Neural progenitor cell (in vitro differentiated cells): ENCODE measurements at regions not wholly inside any gene's neighbourhood (a gene's known extent, or its start where the extent isn't known, plus 50 kb on each side); places are given as distances from the start of the nearest gene placed in this dataset.

Experiments used
- DNase-seq: peaks from one replicate; pipeline ENCODE4 v3.0.0-alpha.2; 2016; ENCODE audit warnings: low spot score
- H2AFZ ChIP-seq: fragments of 200-600 bp; sonication (generic); replicated peaks from 2 replicates; pipeline ENCODE4 v1.6.1; 2016; ENCODE audit warnings: antibody characterized with exemption
- H3F3A ChIP-seq: fragments of 200-600 bp; sonication (generic); 2 replicates; pipeline ENCODE4 v1.6.1; 2016; ENCODE audit warnings: antibody characterized with exemption, low read depth
- H3K27ac ChIP-seq: fragments of 200-600 bp; sonication (generic); 2 replicates; pipeline ENCODE4 v1.5.1; 2016; ENCODE audit warnings: mild to moderate bottlenecking
- H3K27me3 ChIP-seq: fragments of 200-600 bp; sonication (generic); 2 replicates; pipeline ENCODE4 v1.6.1; 2016; ENCODE audit warnings: mild to moderate bottlenecking, moderate library complexity
- H3K36me3 ChIP-seq: fragments of 200-600 bp; sonication (generic); 2 replicates; pipeline ENCODE4 v1.5.1; 2016
- H3K4me1 ChIP-seq: fragments of 200-600 bp; sonication (generic); 2 replicates; pipeline ENCODE4 v1.6.1; 2016; ENCODE audit warnings: mixed run types
- H3K4me2 ChIP-seq: fragments of 200-600 bp; sonication (generic); 2 replicates; pipeline ENCODE4 v1.6.1; 2016
- H3K4me3 ChIP-seq: fragments of 200-600 bp; sonication (generic); 2 replicates; pipeline ENCODE4 v1.5.1; 2016
- H3K79me2 ChIP-seq: fragments of 200-600 bp; sonication (generic); 2 replicates; pipeline ENCODE4 v1.6.1; 2016; ENCODE audit warnings: low read depth
- H3K9ac ChIP-seq: fragments of 200-600 bp; sonication (generic); 2 replicates; pipeline ENCODE4 v1.6.1; 2016
- H3K9me3 ChIP-seq: fragments of 200-600 bp; sonication (generic); 2 replicates; pipeline ENCODE4 v1.5.1; 2016; ENCODE audit warnings: low read depth
- H4K20me1 ChIP-seq: fragments of 200-600 bp; sonication (generic); 2 replicates; pipeline ENCODE4 v1.6.1; 2016; ENCODE audit warnings: low read depth
- H3K27ac Mint-ChIP-seq: 3 replicates; pipeline ENCODE4 v1.8.0; 2021; ENCODE audit warnings: mixed read lengths
- H3K27me3 Mint-ChIP-seq: 2 replicates; pipeline ENCODE4 v1.8.0; 2022; ENCODE audit warnings: low read depth, mild to moderate bottlenecking, inconsistent platforms, moderate library complexity, mixed read lengths; ENCODE audit not compliant: insufficient read depth
- H3K36me3 Mint-ChIP-seq: 3 replicates; pipeline ENCODE4 v1.8.0; 2021; ENCODE audit warnings: mixed read lengths
- H3K4me1 Mint-ChIP-seq: 3 replicates; pipeline ENCODE4 v1.8.0; 2021; ENCODE audit warnings: mixed read lengths
- H3K4me3 Mint-ChIP-seq: 3 replicates; pipeline ENCODE4 v1.8.0; 2021; ENCODE audit warnings: mild to moderate bottlenecking, moderate library complexity, mixed read lengths
- H3K9me3 Mint-ChIP-seq: 3 replicates; pipeline ENCODE4 v1.8.0; 2020; ENCODE audit warnings: mixed read lengths
- EZH2 ChIP-seq: fragments of 200-600 bp; sonication (generic); IDR thresholded peaks from 2 replicates; pipeline ENCODE4 v1.6.1; 2017; ENCODE audit warnings: antibody characterized with exemption, mild to moderate bottlenecking, moderate library complexity
- EZH2phosphoT487 ChIP-seq: fragments of 200-600 bp; sonication (generic); IDR thresholded peaks from 2 replicates; pipeline ENCODE4 v1.6.1; 2017; ENCODE audit warnings: antibody characterized with exemption
- TF ChIP-seq, protein P1 (sequence below): fragments of 200-600 bp; sonication (generic); IDR thresholded peaks from 2 replicates; pipeline ENCODE4 v1.5.1; 2017; ENCODE audit warnings: antibody characterized with exemption, mild to moderate bottlenecking

DNA sequence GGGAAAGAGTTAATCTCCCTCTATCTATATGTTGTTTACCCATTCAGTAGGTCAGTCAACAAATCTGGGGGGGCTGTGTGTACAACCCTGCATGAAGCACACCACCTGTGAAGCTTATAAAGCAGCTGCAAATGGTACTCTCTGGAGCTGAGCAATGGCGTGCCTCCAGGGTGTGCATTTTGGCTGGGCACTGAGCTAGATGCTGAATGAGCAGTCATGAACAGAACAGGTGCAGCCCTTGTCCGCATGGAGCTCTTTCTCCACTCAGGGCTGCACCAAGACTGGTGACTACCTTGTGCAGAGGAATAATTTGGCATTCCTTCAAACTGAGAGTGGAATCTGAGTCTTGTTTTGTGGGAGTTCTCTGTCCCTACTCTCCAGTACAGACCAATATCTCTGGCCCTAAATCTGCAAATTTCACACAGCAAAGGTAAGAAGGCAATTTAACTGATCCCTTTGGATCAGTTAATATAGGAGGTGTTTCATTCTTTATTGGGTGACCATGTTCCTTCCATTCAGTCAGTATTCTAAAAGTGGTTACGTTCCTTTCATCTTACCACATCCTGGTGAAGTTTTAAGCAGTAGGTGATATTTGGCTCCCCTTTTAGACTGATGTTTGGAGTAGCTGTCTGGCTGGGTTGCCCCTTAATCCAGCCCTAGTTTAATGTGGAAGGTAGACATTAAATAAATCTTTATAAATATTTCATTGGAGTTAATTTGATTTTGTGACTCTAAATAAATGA lies 76.0 kb downstream of the GPR88 start:
- TF ChIP-seq EZH2 (no peak), EZH2phosphoT487 (no peak)
- TF ChIP-seq, protein P1, sequence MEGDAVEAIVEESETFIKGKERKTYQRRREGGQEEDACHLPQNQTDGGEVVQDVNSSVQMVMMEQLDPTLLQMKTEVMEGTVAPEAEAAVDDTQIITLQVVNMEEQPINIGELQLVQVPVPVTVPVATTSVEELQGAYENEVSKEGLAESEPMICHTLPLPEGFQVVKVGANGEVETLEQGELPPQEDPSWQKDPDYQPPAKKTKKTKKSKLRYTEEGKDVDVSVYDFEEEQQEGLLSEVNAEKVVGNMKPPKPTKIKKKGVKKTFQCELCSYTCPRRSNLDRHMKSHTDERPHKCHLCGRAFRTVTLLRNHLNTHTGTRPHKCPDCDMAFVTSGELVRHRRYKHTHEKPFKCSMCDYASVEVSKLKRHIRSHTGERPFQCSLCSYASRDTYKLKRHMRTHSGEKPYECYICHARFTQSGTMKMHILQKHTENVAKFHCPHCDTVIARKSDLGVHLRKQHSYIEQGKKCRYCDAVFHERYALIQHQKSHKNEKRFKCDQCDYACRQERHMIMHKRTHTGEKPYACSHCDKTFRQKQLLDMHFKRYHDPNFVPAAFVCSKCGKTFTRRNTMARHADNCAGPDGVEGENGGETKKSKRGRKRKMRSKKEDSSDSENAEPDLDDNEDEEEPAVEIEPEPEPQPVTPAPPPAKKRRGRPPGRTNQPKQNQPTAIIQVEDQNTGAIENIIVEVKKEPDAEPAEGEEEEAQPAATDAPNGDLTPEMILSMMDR = no peak
- Histone ChIP-seq H3K4me2 (no peak overlapping the region), H3K9me3 (no peaks in the 10 kb centered on the region), H2AFZ (no peak overlapping the region), H4K20me1 (no peaks in the 10 kb centered on the region), H3K36me3 (no peaks in the 10 kb centered on the region), H3K4me1 (no peaks in the 10 kb centered on the region), H3K27me3 (no peaks in the 10 kb centered on the region), H3K4me3 (no peak overlapping the region), H3K9ac (no peak overlapping the region), H3F3A (no peaks in the 10 kb centered on the region), H3K27ac (no peak overlapping the region), H3K79me2 (no peaks in the 10 kb centered on the region)
- no peaks in the 10 kb centered on the region for H3K36me3 Mint-ChIP-seq
- no peaks in the 10 kb centered on the region for H3K9me3 Mint-ChIP-seq
- no peak overlapping the region for H3K4me3 Mint-ChIP-seq
- peaks cover 4% of the 10 kb centered on the region for H3K27me3 Mint-ChIP-seq
- no peak for DNase-seq
- H3K4me1 Mint-ChIP-seq = peaks cover 3% of the 10 kb centered on the region
- H3K27ac Mint-ChIP-seq = no peak overlapping the region

DNA sequence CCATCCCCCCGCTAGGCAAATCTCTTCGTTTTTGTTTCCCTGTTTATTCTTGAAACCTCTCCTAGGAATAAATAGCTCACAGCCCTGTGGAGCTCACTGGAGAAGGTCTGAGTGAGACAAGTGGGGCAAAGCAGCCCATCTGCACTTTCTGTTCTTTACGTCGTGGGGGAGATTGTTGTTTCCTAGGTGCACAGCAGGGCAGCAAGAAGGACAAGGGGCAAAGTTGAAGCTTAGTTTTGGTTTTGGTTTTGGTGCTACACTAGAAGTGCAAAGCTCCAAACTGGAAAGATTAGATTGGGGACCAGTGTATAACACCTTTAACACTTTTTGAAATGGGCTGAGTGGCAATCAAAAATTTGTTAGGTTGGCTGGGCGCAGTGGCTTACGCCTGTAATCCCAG lies 76.6 kb downstream of the GPR88 start:
- TF ChIP-seq EZH2phosphoT487 (no peak), EZH2 (no peak)
- TF ChIP-seq, protein P1 = no peak
- Mint-ChIP-seq H3K27ac (no peak overlapping the region), H3K9me3 (no peaks in the 10 kb centered on the region), H3K36me3 (no peaks in the 10 kb centered on the region), H3K4me3 (no peak overlapping the region), H3K27me3 (peaks cover 4% of the 10 kb centered on the region), H3K4me1 (peaks cover 3% of the 10 kb centered on the region)
- Histone ChIP-seq H3K4me3 (no peak overlapping the region), H3K27ac (no peak overlapping the region), H3K79me2 (no peaks in the 10 kb centered on the region), H3K4me2 (no peak overlapping the region), H3K9ac (no peak overlapping the region), H2AFZ (no peak overlapping the region), H3K4me1 (no peaks in the 10 kb centered on the region), H3K36me3 (no peaks in the 10 kb centered on the region), H3K9me3 (no peaks in the 10 kb centered on the region), H3F3A (no peaks in the 10 kb centered on the region), H3K27me3 (no peaks in the 10 kb centered on the region), H4K20me1 (no peaks in the 10 kb centered on the region)
- DNase-seq = no peak

DNA sequence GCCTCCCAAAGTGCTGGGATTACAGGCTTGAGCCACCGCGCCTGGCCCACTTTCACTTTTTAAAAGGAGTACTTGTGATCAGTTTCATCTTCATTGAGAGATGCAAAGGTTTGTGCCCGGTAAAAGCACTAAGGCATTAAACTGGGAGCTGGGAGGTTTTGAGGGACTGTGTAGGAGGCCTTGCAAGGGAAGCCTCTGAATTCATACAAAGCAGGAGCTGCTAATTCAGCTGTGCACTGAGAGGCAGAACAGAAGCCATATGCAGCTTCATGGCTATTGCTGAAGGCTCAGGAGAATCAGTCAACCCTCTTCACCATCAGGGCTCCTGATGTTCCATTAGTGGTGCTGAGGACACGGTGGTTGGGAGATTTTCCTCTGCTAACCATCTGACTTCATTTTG lies 77.7 kb downstream of the GPR88 start:
- H3K9ac ChIP-seq = no peak overlapping the region
- TF ChIP-seq, protein P1 = no peak
- no peak for TF ChIP-seq EZH2phosphoT487
- TF ChIP-seq EZH2 = no peak
- no peaks in the 10 kb centered on the region for H3K4me1 ChIP-seq
- H3K4me2 ChIP-seq = no peak overlapping the region
- Mint-ChIP-seq H3K27me3 (peaks cover 4% of the 10 kb centered on the region), H3K27ac (no peak overlapping the region), H3K36me3 (no peaks in the 10 kb centered on the region), H3K4me3 (no peak overlapping the region), H3K9me3 (no peaks in the 10 kb centered on the region), H3K4me1 (peaks cover 3% of the 10 kb centered on the region)
- H3K79me2 ChIP-seq = no peaks in the 10 kb centered on the region
- H4K20me1 ChIP-seq = no peaks in the 10 kb centered on the region
- H3K27ac ChIP-seq = no peak overlapping the region
- no peaks in the 10 kb centered on the region for H3K36me3 ChIP-seq
- no peak for DNase-seq
- no peaks in the 10 kb centered on the region for H3F3A ChIP-seq
- peak overlapping the region; percentile 35 for H2AFZ ChIP-seq
- no peaks in the 10 kb centered on the region for H3K9me3 ChIP-seq
- H3K4me3 ChIP-seq = no peak overlapping the region
- no peaks in the 10 kb centered on the region for H3K27me3 ChIP-seq
